ENCODE measurements at regions not wholly inside any gene's neighbourhood (a gene's known extent, or its start where the extent isn't known, plus 50 kb on each side); places are given as distances from the start of the nearest gene placed in this dataset.

DNA sequence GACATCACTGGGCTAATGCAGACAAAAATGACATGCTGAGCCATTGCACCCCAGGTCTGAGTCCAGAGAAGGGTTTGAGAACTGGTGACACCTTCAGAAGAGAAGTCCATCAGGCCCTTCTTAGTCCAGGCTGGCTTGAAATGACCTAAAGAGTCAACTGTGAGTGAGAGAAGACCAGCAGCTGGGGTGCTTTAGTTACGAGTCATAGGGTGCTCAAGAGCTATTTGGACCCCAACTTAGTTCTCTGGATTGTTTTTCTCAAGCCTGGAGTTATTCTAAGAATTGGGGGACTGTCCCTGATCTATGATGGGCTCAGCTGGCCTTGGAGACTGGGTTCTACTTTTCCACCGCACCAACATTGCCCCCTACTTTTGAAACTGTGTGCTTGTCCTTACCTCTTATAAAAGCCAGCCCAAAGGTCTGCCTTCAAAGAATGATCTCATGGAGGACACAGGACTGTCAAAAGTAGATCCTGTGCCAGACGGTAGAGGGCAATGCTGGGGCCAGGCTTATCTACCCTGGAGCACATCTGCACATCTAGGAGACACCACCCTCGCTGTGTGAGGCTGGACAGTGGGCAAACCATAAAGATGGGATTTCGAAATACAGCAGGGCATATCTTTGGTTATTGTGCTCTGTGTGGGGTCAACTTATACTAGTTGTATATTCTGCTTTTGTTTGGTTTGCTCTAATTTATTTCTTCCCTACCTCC is 333.0 kb upstream of the SLC14A2 start:
- dilution Hi-C loops (cut with HindIII; ENCODE audit: low sequenced_read_pairs, unreplicated experiment) (no loop called here), intact Hi-C loops (cut with micrococcal nuclease) (no loop called here), in situ Hi-C loops (cut with MboI; ENCODE audit: low sequenced_read_pairs) (no loop called here)
- Histone ChIP-seq H3K9me1 (ENCODE audit: insufficient read depth, low read length) (no peaks in the 10 kb centered on the region), H3K4me2 (ENCODE audit: low read depth, low read length) (no peak overlapping the region), H2AK9ac (replicated peaks; ENCODE audit: low read depth, low read length, poor library complexity) (no peak overlapping the region), H3K14ac (replicated peaks; ENCODE audit: low read depth, low read length) (no peak overlapping the region), H3K56ac (ENCODE audit: extremely low read depth, insufficient read depth, low read length) (no peak overlapping the region), H3K27me3 (ENCODE audit: control insufficient read depth, insufficient read depth, low read length) (peaks cover 12% of the 10 kb centered on the region), H4K5ac (ENCODE audit: low read depth, low read length) (no peak overlapping the region), H2BK20ac (ENCODE audit: low read depth, low read length) (no peak overlapping the region), H2BK15ac (ENCODE audit: low read depth, low read length) (no peak overlapping the region), H3K79me1 (ENCODE audit: low read depth in 1 of 2, low read length in 2 of 2) (no peaks in the 10 kb centered on the region), H4K8ac (ENCODE audit: low read depth in 2 of 2, low read length in 2 of 2) (no peak overlapping the region), H4K20me1 (ENCODE audit: insufficient read depth, low read length) (no peaks in the 10 kb centered on the region), H2AFZ (replicated peaks; ENCODE audit: low read length, poor library complexity) (no peak overlapping the region), H3K18ac (ENCODE audit: low read depth, low read length) (no peak overlapping the region), H2BK5ac (ENCODE audit: low read depth, low read length, poor library complexity, severe bottlenecking) (no peak overlapping the region), H3K23ac (ENCODE audit: low read depth, low read length) (no peak overlapping the region), H3K4ac (ENCODE audit: low read depth, low read length) (no peak overlapping the region), H2BK120ac (ENCODE audit: low read depth, low read length) (no peak overlapping the region), H4K91ac (ENCODE audit: insufficient read depth, low read depth, low read length) (no peak overlapping the region), H2AK5ac (ENCODE audit: low read depth, low read length) (no peak overlapping the region), H3K27ac (ENCODE audit: insufficient read depth, low read length) (no peak overlapping the region), H3K4me3 (ENCODE audit: insufficient read depth, low read depth, low read length) (no peak overlapping the region), H3K4me1 (ENCODE audit: control insufficient read depth, insufficient read depth, low read length) (no peaks in the 10 kb centered on the region), H3K9ac (ENCODE audit: low read depth, low read length) (no peak overlapping the region), H3K36me3 (ENCODE audit: control insufficient read depth, insufficient read depth, low read length) (no peaks in the 10 kb centered on the region), H3K9me3 (ENCODE audit: control insufficient read depth, insufficient read depth, low read length) (no peaks in the 10 kb centered on the region)
- TF ChIP-seq, protein P1, sequence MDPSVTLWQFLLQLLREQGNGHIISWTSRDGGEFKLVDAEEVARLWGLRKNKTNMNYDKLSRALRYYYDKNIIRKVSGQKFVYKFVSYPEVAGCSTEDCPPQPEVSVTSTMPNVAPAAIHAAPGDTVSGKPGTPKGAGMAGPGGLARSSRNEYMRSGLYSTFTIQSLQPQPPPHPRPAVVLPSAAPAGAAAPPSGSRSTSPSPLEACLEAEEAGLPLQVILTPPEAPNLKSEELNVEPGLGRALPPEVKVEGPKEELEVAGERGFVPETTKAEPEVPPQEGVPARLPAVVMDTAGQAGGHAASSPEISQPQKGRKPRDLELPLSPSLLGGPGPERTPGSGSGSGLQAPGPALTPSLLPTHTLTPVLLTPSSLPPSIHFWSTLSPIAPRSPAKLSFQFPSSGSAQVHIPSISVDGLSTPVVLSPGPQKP (IDR thresholded peaks at IDR 0.05; ENCODE audit: borderline replicate concordance, low read depth, low read length), result no peak
- TF ChIP-seq MXI1 (IDR thresholded peaks at IDR 0.05; ENCODE audit: borderline replicate concordance, low read depth, low read length) (no peak), BHLHE40 (IDR thresholded peaks at IDR 0.05; ENCODE audit: low read depth, low read length) (no peak), RFX5 (IDR thresholded peaks at IDR 0.05; ENCODE audit: low read depth, low read length) (no peak), NFE2L2 (IDR thresholded peaks at IDR 0.05; ENCODE audit: low read depth, low read length) (no peak), CEBPB (IDR thresholded peaks at IDR 0.05; ENCODE audit: low read depth, low read length) (no peak)
- TF ChIP-seq, protein P2, sequence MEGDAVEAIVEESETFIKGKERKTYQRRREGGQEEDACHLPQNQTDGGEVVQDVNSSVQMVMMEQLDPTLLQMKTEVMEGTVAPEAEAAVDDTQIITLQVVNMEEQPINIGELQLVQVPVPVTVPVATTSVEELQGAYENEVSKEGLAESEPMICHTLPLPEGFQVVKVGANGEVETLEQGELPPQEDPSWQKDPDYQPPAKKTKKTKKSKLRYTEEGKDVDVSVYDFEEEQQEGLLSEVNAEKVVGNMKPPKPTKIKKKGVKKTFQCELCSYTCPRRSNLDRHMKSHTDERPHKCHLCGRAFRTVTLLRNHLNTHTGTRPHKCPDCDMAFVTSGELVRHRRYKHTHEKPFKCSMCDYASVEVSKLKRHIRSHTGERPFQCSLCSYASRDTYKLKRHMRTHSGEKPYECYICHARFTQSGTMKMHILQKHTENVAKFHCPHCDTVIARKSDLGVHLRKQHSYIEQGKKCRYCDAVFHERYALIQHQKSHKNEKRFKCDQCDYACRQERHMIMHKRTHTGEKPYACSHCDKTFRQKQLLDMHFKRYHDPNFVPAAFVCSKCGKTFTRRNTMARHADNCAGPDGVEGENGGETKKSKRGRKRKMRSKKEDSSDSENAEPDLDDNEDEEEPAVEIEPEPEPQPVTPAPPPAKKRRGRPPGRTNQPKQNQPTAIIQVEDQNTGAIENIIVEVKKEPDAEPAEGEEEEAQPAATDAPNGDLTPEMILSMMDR (conservative IDR thresholded peaks at IDR 0.05; ENCODE audit: low read depth, low read length), result no peak
- no TSS peak for BruUV-seq (replicated peaks)
- ChIA-PET POLR2A (ENCODE audit: unreplicated experiment) (no interaction called here), CTCF (no interaction called here)
- no peak for ATAC-seq (ENCODE audit: low read depth)
- 100% methylated on average over 1 of the region's 5 CpGs; no CpG with 5 or more reads in 1 of the 2 experiments for WGBS, 2 experiments (ENCODE audit: extremely low coverage in 2 of 2, insufficient read length in 1 of 2)
- no peak for DNase-seq

Measured in IMR-90 (cell line).